ENCODE measurements at regions not wholly inside any gene's neighbourhood (a gene's known extent, or its start where the extent isn't known, plus 50 kb on each side); places are given as distances from the start of the nearest gene placed in this dataset.

GRCh38 chr16:51797669-51798259, 646.7 kb upstream of the SALL1 start:
- DNase-seq (ENCODE audit: low spot score) = no peak

GRCh38 chr16:51779240-51779639, 628.2 kb upstream of the SALL1 start:
- DNase-seq (ENCODE audit: low spot score) = no peak

GRCh38 chr16:51773071-51773890, 622.2 kb upstream of the SALL1 start:
- no peak for DNase-seq (ENCODE audit: low spot score)

- no peak for DNase-seq (ENCODE audit: low spot score)
Observed at GRCh38 chr16:51766739-51767138, 615.7 kb upstream of the SALL1 start.

GRCh38 chr16:51763072-51763661, 612.1 kb upstream of the SALL1 start:
- no peak for DNase-seq (ENCODE audit: low spot score)

GRCh38 chr16:51762081-51762996, 611.3 kb upstream of the SALL1 start:
- peak; percentile 79 for DNase-seq (ENCODE audit: low spot score)

- no peak for DNase-seq (ENCODE audit: low spot score)
Observed at GRCh38 chr16:51761001-51761400, 609.9 kb upstream of the SALL1 start.

- no peak for DNase-seq (ENCODE audit: low spot score)
Observed at GRCh38 chr16:51759999-51760398, 608.9 kb upstream of the SALL1 start.

- no peak for DNase-seq (ENCODE audit: low spot score)
Observed at GRCh38 chr16:51759329-51759728, 608.3 kb upstream of the SALL1 start.

- no peak for DNase-seq (ENCODE audit: low spot score)
Observed at GRCh38 chr16:51757921-51758479, 606.9 kb upstream of the SALL1 start.

GRCh38 chr16:51757505-51757904, 606.4 kb upstream of the SALL1 start:
- no peak for DNase-seq (ENCODE audit: low spot score)

- no peak for DNase-seq (ENCODE audit: low spot score)
Observed at GRCh38 chr16:51757124-51757470, 606.0 kb upstream of the SALL1 start.

- DNase-seq (ENCODE audit: low spot score) = no peak
Observed at GRCh38 chr16:51756447-51757123, 605.5 kb upstream of the SALL1 start.

- no peak for DNase-seq (ENCODE audit: low spot score)
Observed at GRCh38 chr16:51755577-51756355, 604.7 kb upstream of the SALL1 start.

GRCh38 chr16:51755039-51755501, 604.0 kb upstream of the SALL1 start:
- DNase-seq (ENCODE audit: low spot score) = no peak

- DNase-seq (ENCODE audit: low spot score) = no peak
Observed at GRCh38 chr16:51753467-51754127, 602.5 kb upstream of the SALL1 start.

- no peak for DNase-seq (ENCODE audit: low spot score)
Observed at GRCh38 chr16:51752438-51752995, 601.4 kb upstream of the SALL1 start.

- DNase-seq (ENCODE audit: low spot score) = no peak
Observed at GRCh38 chr16:51747329-51747728, 596.3 kb upstream of the SALL1 start.

- DNase-seq (ENCODE audit: low spot score) = no peak
Observed at GRCh38 chr16:51734220-51734619, 583.1 kb upstream of the SALL1 start.
